SH-SY5Y (cell line): ENCODE measurements at regions not wholly inside any gene's neighbourhood (a gene's known extent, or its start where the extent isn't known, plus 50 kb on each side); places are given as distances from the start of the nearest gene placed in this dataset.

Experiments
- GATA2 ChIP-seq: IDR thresholded peaks from 2 replicates; pipeline ENCODE4 v1.6.1; 2011; ENCODE audit warnings: mild to moderate bottlenecking, low read depth, low read length
- GATA3 ChIP-seq: IDR thresholded peaks from 2 replicates; pipeline ENCODE4 v1.6.1; 2011; ENCODE audit warnings: low read depth, mild to moderate bottlenecking, low read length, moderate library complexity

DNA sequence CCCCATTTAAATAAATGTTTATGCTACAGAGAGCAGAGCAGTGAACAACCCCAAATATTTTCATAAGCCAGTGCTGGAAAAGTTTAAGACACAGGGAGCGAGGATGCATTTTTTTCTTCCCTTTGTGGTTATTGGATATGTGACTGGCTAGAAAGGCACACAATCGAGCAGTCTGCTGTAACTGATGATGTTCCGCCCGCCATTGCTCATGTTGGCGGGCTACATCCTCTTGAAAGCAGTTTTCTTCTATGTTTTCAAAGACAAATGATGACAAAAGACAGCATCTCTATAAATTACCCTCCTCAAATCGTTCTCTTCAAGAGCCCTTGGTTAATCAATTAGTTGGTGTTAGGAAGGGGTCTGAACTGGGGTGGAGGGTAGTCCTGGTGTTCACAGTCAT is 269.8 kb downstream of the SKAP2 start:
- TF ChIP-seq GATA3, result no peak
- no peak for TF ChIP-seq GATA2

GRCh38 chr7:26598867-26599266 is 265.5 kb downstream of the SKAP2 start:
- peak; percentile 70; the same call in 1 of the 2 replicates for TF ChIP-seq GATA2
- peak; percentile 60; the same call in 1 of the 2 replicates for TF ChIP-seq GATA3

GRCh38 chr7:26599982-26600381 is 264.4 kb downstream of the SKAP2 start:
- TF ChIP-seq GATA3 (no peak), GATA2 (no peak)

GRCh38 chr7:26600411-26600810 is 264.0 kb downstream of the SKAP2 start:
- no peak for TF ChIP-seq GATA3
- no peak for TF ChIP-seq GATA2

DNA sequence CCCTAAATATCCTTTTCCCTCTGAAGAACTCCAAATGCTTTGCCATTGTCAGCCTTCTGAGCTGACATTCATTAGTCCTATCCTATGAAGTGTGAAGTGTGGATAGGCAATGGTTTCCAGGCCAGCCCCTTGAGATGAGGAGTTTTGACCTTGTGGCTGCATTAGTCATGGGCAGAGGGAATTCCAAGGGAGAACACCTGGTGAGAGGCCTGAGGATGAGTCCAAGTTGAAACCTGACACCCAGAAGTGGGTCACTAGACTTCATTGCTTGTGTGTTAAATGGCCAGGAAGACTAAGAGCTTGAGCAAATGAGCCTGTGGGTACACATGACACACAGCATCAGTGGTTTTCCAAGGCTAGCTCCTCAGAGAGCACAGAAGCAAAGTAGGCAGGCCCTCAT is 260.8 kb downstream of the SKAP2 start:
- TF ChIP-seq GATA2, result no peak
- no peak for TF ChIP-seq GATA3

DNA sequence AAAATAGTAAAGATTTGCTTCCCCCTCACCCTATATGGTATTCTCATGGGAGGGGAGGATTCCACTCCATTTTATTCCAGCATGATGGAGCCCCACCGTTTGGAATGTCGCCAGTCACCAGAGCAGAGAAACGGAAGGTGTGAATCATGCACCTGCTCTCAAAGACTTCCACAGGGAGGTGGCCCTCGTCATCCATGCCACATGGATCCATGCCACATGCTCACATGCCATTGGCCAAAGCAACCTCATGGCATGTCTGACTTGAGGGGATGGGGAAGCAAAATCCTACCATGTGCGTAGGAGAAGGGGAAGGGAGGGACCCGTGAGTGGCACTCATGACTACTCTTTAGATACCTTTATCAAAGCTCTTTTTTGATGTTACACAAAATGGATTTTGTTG is 256.0 kb downstream of the SKAP2 start:
- TF ChIP-seq GATA3 (no peak), GATA2 (no peak)

DNA sequence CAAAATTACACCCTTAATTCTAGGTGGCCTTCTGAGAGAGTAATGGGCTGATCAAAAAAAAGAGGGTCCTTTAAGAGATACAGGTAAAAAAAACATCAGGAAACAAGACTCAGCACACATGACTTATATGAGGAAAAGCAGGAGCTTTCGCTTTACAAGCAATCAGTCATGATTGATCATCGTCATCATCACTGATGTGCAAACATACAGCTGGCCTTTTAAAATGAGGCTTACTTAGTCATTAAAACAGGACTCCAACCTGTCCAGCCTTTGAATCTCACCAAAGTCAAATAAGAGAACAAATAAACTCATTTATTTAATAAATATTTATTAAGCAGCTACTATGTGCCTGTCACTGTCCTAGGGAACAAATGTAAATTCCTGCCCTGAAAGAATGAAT is 255.3 kb downstream of the SKAP2 start:
- TF ChIP-seq GATA2, result no peak
- no peak for TF ChIP-seq GATA3

DNA sequence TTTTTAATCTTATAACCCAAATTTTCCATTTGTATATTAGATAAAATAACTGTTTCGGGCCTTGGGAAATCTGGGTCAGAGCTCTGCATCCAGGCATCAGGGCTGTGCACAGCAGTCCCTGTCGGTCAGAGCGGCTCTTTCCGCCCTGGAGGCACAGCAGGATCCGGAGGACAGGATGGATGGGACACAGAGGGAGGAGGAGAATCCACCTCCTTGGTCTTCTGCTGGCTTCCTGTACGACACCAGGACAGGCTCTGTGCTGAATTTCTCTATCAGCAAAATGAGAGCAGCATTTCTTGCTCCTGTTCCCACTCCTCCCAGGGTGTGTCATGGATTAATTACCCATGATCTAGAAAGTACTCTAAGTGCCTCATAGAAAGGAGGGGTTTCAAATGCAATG is 254.9 kb downstream of the SKAP2 start:
- TF ChIP-seq GATA3, result no peak
- no peak for TF ChIP-seq GATA2

- TF ChIP-seq GATA3 (no peak), GATA2 (no peak)
These were observed 251.6 kb downstream of the SKAP2 start for GRCh38 chr7:26612742-26613141.

DNA sequence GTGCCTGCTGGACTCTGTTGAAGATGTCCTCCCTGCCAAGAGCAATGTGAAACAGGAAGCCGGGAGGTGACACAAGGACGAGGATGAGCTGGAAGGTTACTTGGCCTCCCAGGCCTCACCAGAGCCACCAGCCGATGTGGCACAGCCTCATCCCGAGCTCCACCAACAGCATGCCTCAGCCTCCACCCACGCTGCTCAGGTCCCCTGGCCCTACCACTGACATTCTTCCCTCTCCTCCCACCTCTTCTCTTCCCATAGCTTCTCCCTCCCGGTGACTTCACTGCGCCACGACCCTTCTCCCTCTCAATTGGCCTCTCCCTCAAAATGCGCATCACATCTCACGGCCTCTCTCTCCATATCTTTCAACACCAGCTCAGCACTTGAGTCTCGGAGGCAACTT is 249.9 kb downstream of the SKAP2 start:
- no peak for TF ChIP-seq GATA2
- TF ChIP-seq GATA3, result no peak

DNA sequence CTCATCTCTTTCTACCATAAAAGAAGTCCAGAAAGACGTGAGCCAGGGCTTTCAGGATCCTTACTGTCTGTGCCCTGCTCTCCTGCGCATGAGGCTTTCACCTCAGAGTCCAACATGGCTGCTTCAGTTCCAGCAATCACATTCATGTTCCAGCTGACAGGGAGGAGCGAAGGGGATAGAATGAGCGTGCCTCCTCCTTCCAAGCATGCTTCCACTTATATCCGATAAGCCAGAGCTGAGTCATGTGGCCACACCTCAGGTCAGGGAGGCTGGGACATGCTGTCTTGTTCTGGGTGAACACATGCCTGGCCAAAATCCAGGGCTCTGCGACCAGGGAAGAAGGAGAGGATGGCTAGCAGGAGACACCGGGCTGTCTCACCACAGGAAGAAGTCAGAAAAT is 248.2 kb downstream of the SKAP2 start:
- no peak for TF ChIP-seq GATA3
- TF ChIP-seq GATA2, result no peak

GRCh38 chr7:26617066-26617465 is 247.3 kb downstream of the SKAP2 start:
- TF ChIP-seq GATA3 (no peak), GATA2 (no peak)
